K562 (cell line): ENCODE measurements at regions not wholly inside any gene's neighbourhood (a gene's known extent, or its start where the extent isn't known, plus 50 kb on each side); places are given as distances from the start of the nearest gene placed in this dataset.

Experiments used
- ATAC-seq: fragments of 200-7000 bp; cut with Tn5 transposase; 3 replicates; pipeline ENCODE4 v1.9.1; 2020; ENCODE audit warnings: moderate library complexity
- BruUV-seq: library from RNA; stranded (reverse); fragments of 400-500 nt; replicated peaks from 2 replicates; lab custom pipeline; 2021; lab: Mats Ljungman, UMichigan
- CTCF ChIA-PET: fragments of 300-600 bp; formaldehyde crosslinking; extraction: SDS; loops from one replicate; lab custom pipeline; 2021; ENCODE audit warnings: low intra/inter-chr PET ratio; lab: Yijun Ruan, JAX
- POLR2A ChIA-PET: fragments of 300-600, 350-650 bp; sonication (Branson Sonifier 250); formaldehyde crosslinking; extraction: SDS; loops from one replicate; lab custom pipeline; 2021; ENCODE audit warnings: antibody characterized with exemption, inconsistent platforms; lab: Yijun Ruan, JAX
- DNase-seq, 4 experiments: peaks; one replicate each; pipeline versions ENCODE4 v3.0.0 to v3.0.0-alpha.2; 2011 to 2018; ENCODE audit warnings: low spot score in 3 of 4, mixed read lengths in 3 of 4; ENCODE audit errors: extremely low read depth in 1 of 4
- FAIRE-seq: peaks from 2 replicates; lab custom pipeline; 2011; peaks lifted over from hg19 to GRCh38; lab: Jason Lieb, UNC
- H2AFZ ChIP-seq: 2 replicates; pipeline ENCODE4 v1.6.0; 2011; ENCODE audit warnings: low read depth, low read length, control low read depth, inconsistent platforms
- H3K27ac ChIP-seq: fragments of 200-600 bp; 3 replicates; pipeline ENCODE4 v1.8.0; 2011; ENCODE audit warnings: low read depth, mild to moderate bottlenecking, control low read depth, inconsistent platforms, low read length, moderate library complexity, mixed read lengths; ENCODE audit errors: extremely low read depth
- H3K27me3 ChIP-seq, 2 experiments: fragments of 300-600 bp in 1 of 2; 2 replicates in 1 of 2; 3 replicates in 1 of 2; pipeline versions ENCODE4 v1.6.0 to v1.8.0; 2011; ENCODE audit warnings: inconsistent platforms in 2 of 2, low read length in 2 of 2, mild to moderate bottlenecking in 1 of 2, mixed read lengths in 1 of 2, moderate library complexity in 1 of 2; ENCODE audit not compliant: control insufficient read depth in 2 of 2, insufficient read depth in 2 of 2
- H3K36me3 ChIP-seq: fragments of 300-600 bp; 3 replicates; pipeline ENCODE4 v1.8.0; 2011; ENCODE audit warnings: mild to moderate bottlenecking, low read length, inconsistent platforms; ENCODE audit not compliant: control insufficient read depth, insufficient read depth
- H3K4me1 ChIP-seq, 2 experiments: fragments of 200-600 bp in 1 of 2; replicated peaks in 1 of 2; 2 replicates in 1 of 2; 3 replicates in 1 of 2; pipeline versions ENCODE4 v1.5.1 to v1.8.0; 2011; ENCODE audit warnings: inconsistent platforms in 2 of 2, low read length in 2 of 2, mild to moderate bottlenecking in 1 of 2, mixed read lengths in 1 of 2, moderate library complexity in 1 of 2; ENCODE audit not compliant: control insufficient read depth in 2 of 2, insufficient read depth in 2 of 2
- H3K4me2 ChIP-seq: 2 replicates; pipeline ENCODE4 v1.6.1; 2011; ENCODE audit warnings: low read length, control low read depth, inconsistent platforms, mixed read lengths; ENCODE audit not compliant: insufficient read depth
- H3K4me3 ChIP-seq: fragments of 200-600 bp; sonication (generic), shearing (Covaris generic); 2 replicates; pipeline ENCODE4 v1.5.1; 2016; ENCODE audit warnings: control low read depth, inconsistent platforms
- H3K79me2 ChIP-seq: fragments of 200-600 bp; 3 replicates; pipeline ENCODE4 v1.8.0; 2011; ENCODE audit warnings: low read length, inconsistent platforms; ENCODE audit not compliant: control insufficient read depth, insufficient read depth
- H3K9ac ChIP-seq, 2 experiments: 2 replicates each; pipeline versions ENCODE4 v1.6.0 to v1.6.1; 2011; ENCODE audit warnings: low read depth in 2 of 2, low read length in 2 of 2, control low read depth in 1 of 2, inconsistent platforms in 1 of 2, mild to moderate bottlenecking in 1 of 2, mixed read lengths in 1 of 2; ENCODE audit not compliant: insufficient read depth in 1 of 2
- H3K9me1 ChIP-seq: one replicate; pipeline ENCODE4 v1.6.0; 2011; ENCODE audit warnings: inconsistent platforms, mild to moderate bottlenecking, low read length, moderate library complexity; ENCODE audit not compliant: control insufficient read depth, insufficient read depth
- H3K9me3 ChIP-seq: replicated peaks from 2 replicates; pipeline ENCODE4 v1.5.1; 2011; ENCODE audit warnings: low read depth, low read length, inconsistent platforms; ENCODE audit not compliant: control insufficient read depth, insufficient read depth
- H4K20me1 ChIP-seq: replicated peaks from 2 replicates; pipeline ENCODE4 v1.6.1; 2011; ENCODE audit warnings: low read length, inconsistent platforms, mixed read lengths; ENCODE audit not compliant: control insufficient read depth, insufficient read depth
- BMI1 ChIP-seq: fragments of 150-350 bp; IDR thresholded peaks from 2 replicates; pipeline ENCODE4 v1.6.1; 2014; ENCODE audit warnings: low read length
- CAMTA2 ChIP-seq: fragments of 250-450 bp; sonication (Bioruptor Pico); conservative IDR thresholded peaks from 2 replicates; pipeline ENCODE4 v1.5.1; 2022
- CHD4 ChIP-seq: fragments of 200-600 bp; sonication (generic); IDR thresholded peaks from 3 replicates; pipeline ENCODE4 v1.6.1; 2012; ENCODE audit warnings: low read depth, mild to moderate bottlenecking, mixed read lengths, low read length, inconsistent platforms; ENCODE audit not compliant: insufficient read depth, insufficient replicate concordance, poor library complexity, severe bottlenecking
- RBM39 ChIP-seq: fragments of 200-400 bp; formaldehyde crosslinking; optimal IDR thresholded peaks from 2 replicates; pipeline ENCODE3; 2018; ENCODE audit warnings: low read depth, low read length
- STAT5A ChIP-seq: IDR thresholded peaks from 2 replicates; pipeline ENCODE4 v1.6.1; 2012; ENCODE audit warnings: low read length, inconsistent platforms, borderline replicate concordance
- U2AF2 ChIP-seq: fragments of 200-400 bp; formaldehyde crosslinking; optimal IDR thresholded peaks from 2 replicates; pipeline ENCODE3; 2017; ENCODE audit warnings: low read depth, mild to moderate bottlenecking, low read length
- WGBS: fragments of 100-300 bp; shearing (Covaris generic); methylation state at CpG from one replicate; pipeline ENCODE4 v1.1.6; 2016; ENCODE audit warnings: low coverage, mixed read lengths; ENCODE audit not compliant: insufficient coverage; ENCODE audit errors: missing lambda C conversion rate; 5-methylcytosine and 5-hydroxymethylcytosine counted together
- in situ Hi-C: fragments of 300-500 bp; cut with MboI; formaldehyde crosslinking; loops from 4 replicates; pipeline ENCODE4 v1.15.0; 2018; ENCODE audit warnings: inconsistent platforms, mixed read lengths
- intact Hi-C: fragments of 100-400 bp; cut with micrococcal nuclease; formaldehyde crosslinking; loops from 2 replicates; pipeline ENCODE4 v1.14.2; 2022

GRCh38 chr7:65250697-65251395 is 122.8 kb upstream of the ZNF92 start:
- CTCF ChIA-PET, result no interaction called here
- H3K27me3 ChIP-seq, result peaks cover 0 to 31% of the 10 kb centered on the region in 2 experiments; a peak in 3 of 5 replicates
- no peak overlapping the region for H3K27ac ChIP-seq
- FAIRE-seq (no peak), ATAC-seq (no peak), DNase-seq (no peak)
- H3K9me3 ChIP-seq, result no peaks in the 10 kb centered on the region
- H3K9ac ChIP-seq, result no peak overlapping the region
- no peak for TF ChIP-seq RBM39
- no peak for TF ChIP-seq CHD4
- TF ChIP-seq BMI1, result no peak
- TF ChIP-seq U2AF2, result no peak
- no peak for TF ChIP-seq STAT5A
- no peak for TF ChIP-seq CAMTA2 (CRISPR knock-in tag)
- H3K36me3 ChIP-seq, result no peaks in the 10 kb centered on the region
- in situ Hi-C loops, result no loop called here
- intact Hi-C loops, result no loop called here
- H2AFZ ChIP-seq, result no peak overlapping the region
- no peaks in the 10 kb centered on the region for H3K9me1 ChIP-seq
- no peak overlapping the region for H3K4me2 ChIP-seq
- H3K4me1 ChIP-seq, result peaks cover 0 to 11% of the 10 kb centered on the region in 2 experiments; a peak in 3 of 5 replicates
- WGBS, result 49% methylated on average over 16 of the region's 18 CpGs
- no peak overlapping the region for H3K4me3 ChIP-seq
- H3K79me2 ChIP-seq, result no peaks in the 10 kb centered on the region
- BruUV-seq, result no TSS peak
- POLR2A ChIA-PET, result interaction anchor here (1.5 kb wide), 1 partner anchor 18 kb away, joined by 4 read pairs; no protein-coding TSS in a partner anchor
- H4K20me1 ChIP-seq, result 0 out of 2 replicates have a peak, but pooled peaks cover 3% of the 10 kb centered on the region
